ENCODE measurements at regions not wholly inside any gene's neighbourhood (a gene's known extent, or its start where the extent isn't known, plus 50 kb on each side); places are given as distances from the start of the nearest gene placed in this dataset.

DNA sequence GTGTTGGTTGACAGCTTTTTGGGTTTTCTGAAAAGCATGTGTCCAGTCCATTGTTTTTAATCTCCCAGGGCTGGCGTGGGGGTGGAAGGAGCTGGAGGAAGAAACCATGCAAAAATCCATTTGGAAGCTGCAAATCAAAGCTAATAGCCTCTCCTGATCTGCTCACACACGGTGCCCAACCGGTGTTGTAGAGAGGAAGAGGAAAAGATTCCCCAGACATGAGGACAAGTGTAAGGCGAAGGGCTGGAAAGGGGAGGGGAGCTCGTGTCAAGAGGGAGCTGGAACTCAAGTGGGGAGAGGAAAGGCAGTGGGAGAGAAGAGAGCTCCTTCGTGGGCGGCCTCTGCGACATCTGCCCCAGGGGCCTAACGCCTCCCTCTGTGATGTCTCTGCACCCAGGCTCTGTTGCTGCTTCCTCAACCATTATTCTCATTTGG, 112.3 kb upstream of the IRF2BP2 start:
- Histone ChIP-seq H3K4me2 (ENCODE audit: control insufficient read depth, extremely low read depth, insufficient read depth, low read depth, low read length) (peak overlapping the region; percentile 94), H2AFZ (ENCODE audit: control insufficient read depth, low read length) (no peak overlapping the region), H3K9me1 (ENCODE audit: control insufficient read depth, extremely low read depth, insufficient read depth, low read length) (no peaks in the 10 kb centered on the region), H3K4me1 (ENCODE audit: control insufficient read depth, extremely low read depth, insufficient read depth, low read length) (peaks cover 58% of the 10 kb centered on the region), H3K27me3 (ENCODE audit: control insufficient read depth, extremely low read depth, insufficient read depth, low read length) (no peaks in the 10 kb centered on the region), H3K27ac (ENCODE audit: control insufficient read depth, insufficient read depth, low read length) (peak overlapping the region; percentile 100), H3K9ac (ENCODE audit: control insufficient read depth, extremely low read depth, insufficient read depth, low read length) (peak overlapping the region; percentile 91), H3K79me2 (ENCODE audit: control insufficient read depth, insufficient read depth, low read length) (no peaks in the 10 kb centered on the region), H3K36me3 (ENCODE audit: control insufficient read depth in 2 of 2, extremely low read depth in 1 of 2, insufficient read depth in 2 of 2, low read length in 2 of 2) (no peaks in the 10 kb centered on the region), H4K20me1 (ENCODE audit: control insufficient read depth, extremely low read depth, insufficient read depth, low read length) (no peaks in the 10 kb centered on the region), H3K9me3 (ENCODE audit: control insufficient read depth, low read depth, low read length) (no peaks in the 10 kb centered on the region), H3K4me3 (ENCODE audit: control insufficient read depth in 2 of 3, extremely low read depth in 1 of 3, insufficient read depth in 2 of 3, low read depth in 1 of 3, low read length in 3 of 3) (no peak overlapping the region)
- DNase-seq (ENCODE audit: low read depth, low spot score) = no peak
- FAIRE-seq = no peak
- TF ChIP-seq, protein P1, sequence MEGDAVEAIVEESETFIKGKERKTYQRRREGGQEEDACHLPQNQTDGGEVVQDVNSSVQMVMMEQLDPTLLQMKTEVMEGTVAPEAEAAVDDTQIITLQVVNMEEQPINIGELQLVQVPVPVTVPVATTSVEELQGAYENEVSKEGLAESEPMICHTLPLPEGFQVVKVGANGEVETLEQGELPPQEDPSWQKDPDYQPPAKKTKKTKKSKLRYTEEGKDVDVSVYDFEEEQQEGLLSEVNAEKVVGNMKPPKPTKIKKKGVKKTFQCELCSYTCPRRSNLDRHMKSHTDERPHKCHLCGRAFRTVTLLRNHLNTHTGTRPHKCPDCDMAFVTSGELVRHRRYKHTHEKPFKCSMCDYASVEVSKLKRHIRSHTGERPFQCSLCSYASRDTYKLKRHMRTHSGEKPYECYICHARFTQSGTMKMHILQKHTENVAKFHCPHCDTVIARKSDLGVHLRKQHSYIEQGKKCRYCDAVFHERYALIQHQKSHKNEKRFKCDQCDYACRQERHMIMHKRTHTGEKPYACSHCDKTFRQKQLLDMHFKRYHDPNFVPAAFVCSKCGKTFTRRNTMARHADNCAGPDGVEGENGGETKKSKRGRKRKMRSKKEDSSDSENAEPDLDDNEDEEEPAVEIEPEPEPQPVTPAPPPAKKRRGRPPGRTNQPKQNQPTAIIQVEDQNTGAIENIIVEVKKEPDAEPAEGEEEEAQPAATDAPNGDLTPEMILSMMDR (optimal IDR thresholded peaks at IDR 0.05 in 1 of 3, IDR thresholded peaks at IDR 0.05 in 1 of 3, conservative IDR thresholded peaks at IDR 0.05 in 1 of 3; ENCODE audit: extremely low read depth in 1 of 3, insufficient read depth in 2 of 3, low read length in 3 of 3) = no peak
- TF ChIP-seq EZH2 (IDR thresholded peaks at IDR 0.05; ENCODE audit: low read length) = no peak
- dilution Hi-C loops (cut with MboI; ENCODE audit: extremely low pct_ligation_motif_present, low sequenced_read_pairs) = no loop called here

DNA sequence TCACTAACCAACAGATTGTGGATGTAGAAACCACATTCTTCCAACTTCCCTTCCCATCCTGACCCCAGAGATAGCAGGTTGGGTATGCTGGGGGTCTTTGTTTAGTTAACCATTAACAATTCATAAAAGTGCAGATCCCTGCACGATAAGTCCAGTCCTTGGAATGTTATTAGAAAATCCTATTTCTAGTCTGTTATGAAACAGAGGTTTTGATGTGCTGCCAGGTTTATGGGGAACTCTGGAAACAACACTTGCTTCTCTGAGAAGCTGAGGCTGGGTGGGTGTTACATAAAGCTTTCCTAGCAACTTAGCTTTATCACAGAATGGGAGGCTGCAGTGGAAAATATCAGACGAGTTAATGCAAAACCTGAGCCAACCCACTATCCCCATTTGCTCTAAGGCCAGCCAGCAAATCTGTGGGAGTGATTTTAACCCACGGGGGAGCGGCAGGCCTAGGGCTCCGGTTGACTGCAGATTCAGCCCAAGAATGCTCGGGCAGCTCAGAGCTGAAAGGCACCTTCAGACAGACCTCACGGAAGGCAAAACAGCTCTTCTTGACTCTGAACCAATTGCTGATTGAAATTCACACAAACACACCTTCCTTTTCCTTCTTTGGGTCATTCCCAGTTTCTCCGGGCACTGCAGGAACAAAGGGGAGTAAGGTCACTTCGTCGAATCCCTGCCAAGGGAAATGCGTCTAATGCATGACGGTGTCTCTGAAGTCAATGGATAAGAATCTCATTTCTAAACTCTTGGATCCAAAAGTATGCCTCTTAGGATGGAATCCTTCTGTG, 111.7 kb upstream of the IRF2BP2 start:
- no peak for DNase-seq (ENCODE audit: low read depth, low spot score)
- Histone ChIP-seq H3K9ac (ENCODE audit: control insufficient read depth, extremely low read depth, insufficient read depth, low read length) (peak overlapping the region; percentile 91), H3K36me3 (ENCODE audit: control insufficient read depth in 2 of 2, extremely low read depth in 1 of 2, insufficient read depth in 2 of 2, low read length in 2 of 2) (no peaks in the 10 kb centered on the region), H3K27ac (ENCODE audit: control insufficient read depth, insufficient read depth, low read length) (peak overlapping the region; percentile 100), H4K20me1 (ENCODE audit: control insufficient read depth, extremely low read depth, insufficient read depth, low read length) (no peaks in the 10 kb centered on the region), H3K4me3 (ENCODE audit: control insufficient read depth in 2 of 3, extremely low read depth in 1 of 3, insufficient read depth in 2 of 3, low read depth in 1 of 3, low read length in 3 of 3) (no peak overlapping the region), H3K4me2 (ENCODE audit: control insufficient read depth, extremely low read depth, insufficient read depth, low read depth, low read length) (peak overlapping the region; percentile 94), H3K79me2 (ENCODE audit: control insufficient read depth, insufficient read depth, low read length) (no peaks in the 10 kb centered on the region), H3K27me3 (ENCODE audit: control insufficient read depth, extremely low read depth, insufficient read depth, low read length) (no peaks in the 10 kb centered on the region), H3K4me1 (ENCODE audit: control insufficient read depth, extremely low read depth, insufficient read depth, low read length) (peaks cover 52% of the 10 kb centered on the region), H2AFZ (ENCODE audit: control insufficient read depth, low read length) (peak overlapping the region; percentile 35), H3K9me3 (ENCODE audit: control insufficient read depth, low read depth, low read length) (no peaks in the 10 kb centered on the region), H3K9me1 (ENCODE audit: control insufficient read depth, extremely low read depth, insufficient read depth, low read length) (no peaks in the 10 kb centered on the region)
- dilution Hi-C loops (cut with MboI; ENCODE audit: extremely low pct_ligation_motif_present, low sequenced_read_pairs) = no loop called here
- FAIRE-seq = no peak
- TF ChIP-seq EZH2 (IDR thresholded peaks at IDR 0.05; ENCODE audit: low read length) = no peak
- TF ChIP-seq, protein P1 (optimal IDR thresholded peaks at IDR 0.05 in 1 of 3, IDR thresholded peaks at IDR 0.05 in 1 of 3, conservative IDR thresholded peaks at IDR 0.05 in 1 of 3; ENCODE audit: extremely low read depth in 1 of 3, insufficient read depth in 2 of 3, low read length in 3 of 3) = no peak
